Mesothelial cell of epicardium (in vitro differentiated cells): ENCODE measurements at regions not wholly inside any gene's neighbourhood (a gene's known extent, or its start where the extent isn't known, plus 50 kb on each side); places are given as distances from the start of the nearest gene placed in this dataset.

Source experiments
- DNase-seq, 2 experiments: peaks; one replicate each; pipeline ENCODE4 v3.0.0; 2021; ENCODE audit warnings: low spot score in 2 of 2; ENCODE audit not compliant: unreplicated experiment in 2 of 2
- H3K27ac Mint-ChIP-seq: 2 replicates; pipeline ENCODE4 v1.8.0; 2021; ENCODE audit warnings: mixed read lengths
- H3K27me3 Mint-ChIP-seq: 2 replicates; pipeline ENCODE4 v1.8.0; 2021; ENCODE audit warnings: low read depth, mixed read lengths
- H3K36me3 Mint-ChIP-seq: 2 replicates; pipeline ENCODE4 v1.8.0; 2021; ENCODE audit warnings: mixed read lengths
- H3K4me1 Mint-ChIP-seq: 2 replicates; pipeline ENCODE4 v1.8.0; 2021; ENCODE audit warnings: mixed read lengths
- H3K4me3 Mint-ChIP-seq: 2 replicates; pipeline ENCODE4 v1.8.0; 2021; ENCODE audit warnings: mild to moderate bottlenecking, moderate library complexity, mixed read lengths
- H3K9me3 Mint-ChIP-seq: 2 replicates; pipeline ENCODE4 v1.8.0; 2021; ENCODE audit warnings: mixed read lengths
- TF ChIP-seq, protein P1 (sequence below): fragments of 200-600 bp; sonication (generic); IDR thresholded peaks from one replicate; pipeline ENCODE4 v1.5.0; 2021; ENCODE audit warnings: antibody characterized with exemption; ENCODE audit not compliant: unreplicated experiment

DNA sequence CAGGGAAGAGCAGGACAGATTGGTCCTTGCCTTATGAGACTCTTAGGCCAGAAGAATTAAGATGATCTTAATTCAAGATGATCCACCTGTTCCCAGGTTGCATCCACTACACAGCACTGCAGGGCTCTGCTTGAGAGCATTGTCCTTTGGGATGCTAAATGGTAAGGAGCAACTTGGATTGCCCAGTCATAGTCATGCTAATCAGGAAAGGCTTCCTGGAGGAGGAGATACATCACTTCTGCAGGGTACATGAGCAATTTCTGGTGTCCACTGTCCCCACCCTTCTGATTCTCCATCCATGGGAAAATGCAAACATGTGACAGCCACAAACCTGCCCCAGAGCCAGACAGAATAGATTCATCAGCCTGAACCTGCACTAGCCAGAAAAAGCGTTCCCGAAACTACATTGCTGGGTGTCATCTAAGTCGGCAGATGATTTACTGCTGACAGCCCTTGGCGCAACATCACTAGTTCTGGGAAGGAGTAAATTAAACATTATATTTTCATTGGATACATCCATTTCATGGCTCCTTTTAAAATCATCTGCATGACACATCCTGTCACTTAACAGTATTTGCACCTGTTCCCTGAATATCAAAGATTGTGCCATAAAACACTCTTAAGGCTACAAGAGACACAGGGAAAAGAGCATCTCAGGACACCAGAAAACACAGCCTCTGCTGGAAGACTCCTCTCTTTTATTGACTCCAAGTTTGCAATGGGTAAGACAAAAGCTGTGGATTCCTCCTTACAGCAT lies 282.2 kb downstream of the MAF start:
- Mint-ChIP-seq H3K4me3 (no peak overlapping the region), H3K27ac (no peak overlapping the region), H3K9me3 (no peaks in the 10 kb centered on the region)

DNA sequence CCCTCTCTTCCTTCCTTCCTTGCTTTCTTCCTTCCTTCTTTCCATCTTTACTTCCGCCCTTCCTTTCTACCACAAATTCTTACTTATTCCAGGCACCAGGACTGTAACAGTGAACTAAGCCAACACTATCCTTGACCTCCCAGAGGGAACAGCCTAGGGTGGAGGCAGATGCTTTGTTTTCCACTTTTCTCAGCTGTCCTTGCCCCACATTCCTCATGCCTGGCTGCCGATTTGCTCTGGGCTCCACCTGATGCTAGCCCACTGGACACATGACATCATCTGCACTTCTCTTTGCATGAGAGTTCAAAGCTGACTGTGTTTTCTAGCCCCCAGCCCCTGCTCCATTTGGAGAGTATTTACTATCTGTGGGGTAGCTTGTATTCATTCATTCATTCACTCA lies 283.0 kb downstream of the MAF start:
- Mint-ChIP-seq H3K27ac (no peak overlapping the region), H3K4me3 (no peak overlapping the region), H3K9me3 (no peaks in the 10 kb centered on the region), H3K36me3 (no peaks in the 10 kb centered on the region), H3K27me3 (peaks cover 63% of the 10 kb centered on the region), H3K4me1 (peaks cover 11% of the 10 kb centered on the region)
- TF ChIP-seq, protein P1, sequence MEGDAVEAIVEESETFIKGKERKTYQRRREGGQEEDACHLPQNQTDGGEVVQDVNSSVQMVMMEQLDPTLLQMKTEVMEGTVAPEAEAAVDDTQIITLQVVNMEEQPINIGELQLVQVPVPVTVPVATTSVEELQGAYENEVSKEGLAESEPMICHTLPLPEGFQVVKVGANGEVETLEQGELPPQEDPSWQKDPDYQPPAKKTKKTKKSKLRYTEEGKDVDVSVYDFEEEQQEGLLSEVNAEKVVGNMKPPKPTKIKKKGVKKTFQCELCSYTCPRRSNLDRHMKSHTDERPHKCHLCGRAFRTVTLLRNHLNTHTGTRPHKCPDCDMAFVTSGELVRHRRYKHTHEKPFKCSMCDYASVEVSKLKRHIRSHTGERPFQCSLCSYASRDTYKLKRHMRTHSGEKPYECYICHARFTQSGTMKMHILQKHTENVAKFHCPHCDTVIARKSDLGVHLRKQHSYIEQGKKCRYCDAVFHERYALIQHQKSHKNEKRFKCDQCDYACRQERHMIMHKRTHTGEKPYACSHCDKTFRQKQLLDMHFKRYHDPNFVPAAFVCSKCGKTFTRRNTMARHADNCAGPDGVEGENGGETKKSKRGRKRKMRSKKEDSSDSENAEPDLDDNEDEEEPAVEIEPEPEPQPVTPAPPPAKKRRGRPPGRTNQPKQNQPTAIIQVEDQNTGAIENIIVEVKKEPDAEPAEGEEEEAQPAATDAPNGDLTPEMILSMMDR = no peak
- no peak for DNase-seq

More for the DNA sequence above, 282.2 kb downstream of the MAF start:
- H3K27me3 Mint-ChIP-seq = peaks cover 61% of the 10 kb centered on the region
- TF ChIP-seq, protein P1 = no peak
- H3K36me3 Mint-ChIP-seq = no peaks in the 10 kb centered on the region
- no peak for DNase-seq
- H3K4me1 Mint-ChIP-seq = peaks cover 6% of the 10 kb centered on the region

DNA sequence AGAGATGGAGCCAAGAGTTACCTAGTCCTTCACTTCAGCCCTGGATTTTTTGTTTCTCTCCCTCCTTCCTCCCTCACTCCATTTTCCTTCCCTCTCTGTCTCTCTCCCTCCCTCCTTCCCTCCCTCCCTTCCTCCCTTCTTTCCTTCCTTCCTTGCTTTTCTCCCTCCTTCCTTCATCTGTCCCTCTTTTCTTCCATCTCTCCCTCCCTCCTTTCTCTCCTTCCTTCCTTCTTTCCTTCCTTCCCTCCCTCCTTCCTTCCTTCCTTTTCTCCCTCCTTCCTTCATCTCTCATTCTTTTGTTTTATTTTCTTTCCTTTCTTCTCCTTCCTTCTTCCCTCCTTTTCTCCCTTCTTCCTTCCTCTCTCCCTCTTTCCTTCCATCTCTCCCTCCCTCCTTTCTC lies 283.5 kb downstream of the MAF start:
- Mint-ChIP-seq H3K27ac (no peak overlapping the region), H3K27me3 (peaks cover 64% of the 10 kb centered on the region), H3K36me3 (no peaks in the 10 kb centered on the region)

GRCh38 chr16:79316004-79316458 lies 284.5 kb downstream of the MAF start:
- Mint-ChIP-seq H3K27ac (no peak overlapping the region), H3K4me1 (peaks cover 14% of the 10 kb centered on the region), H3K4me3 (no peak overlapping the region), H3K9me3 (no peaks in the 10 kb centered on the region), H3K36me3 (no peaks in the 10 kb centered on the region), H3K27me3 (peaks cover 69% of the 10 kb centered on the region)
- DNase-seq = no peak
- TF ChIP-seq, protein P1 = no peak

More for the DNA sequence above, 283.5 kb downstream of the MAF start:
- no peak for DNase-seq
- no peak overlapping the region for H3K4me3 Mint-ChIP-seq
- TF ChIP-seq, protein P1 = no peak
- H3K4me1 Mint-ChIP-seq = peaks cover 14% of the 10 kb centered on the region
- no peaks in the 10 kb centered on the region for H3K9me3 Mint-ChIP-seq

GRCh38 chr16:79312502-79312901 lies 288.0 kb downstream of the MAF start:
- Mint-ChIP-seq H3K4me3 (no peak overlapping the region), H3K4me1 (peaks cover 7% of the 10 kb centered on the region), H3K9me3 (no peaks in the 10 kb centered on the region), H3K27ac (no peak overlapping the region), H3K36me3 (no peaks in the 10 kb centered on the region), H3K27me3 (peaks cover 55% of the 10 kb centered on the region)
- DNase-seq = no peak
- TF ChIP-seq, protein P1 = no peak
